H4 (cell line): ENCODE measurements at regions not wholly inside any gene's neighbourhood (a gene's known extent, or its start where the extent isn't known, plus 50 kb on each side); places are given as distances from the start of the nearest gene placed in this dataset.
A peak's percentile ranks its signal among the peaks of the same experiment; 100 is the strongest.
"Not testable (repeated sequence)": the region's sequence is repeated elsewhere in the genome, so short reads cannot be mapped to it uniquely, and the experiment has no call there.

Experiments
- DNase-seq: peaks from one replicate; pipeline ENCODE4 v3.0.0-alpha.2; 2015; ENCODE audit warnings: low spot score

GRCh38 chr6:130557481-130558112 is 191.8 kb downstream of the TMEM200A start:
- DNase-seq, result no peak

GRCh38 chr6:130558131-130558530 is 192.3 kb downstream of the TMEM200A start:
- no peak for DNase-seq

GRCh38 chr6:130559166-130559565 is 193.3 kb downstream of the TMEM200A start:
- no peak for DNase-seq

- no peak for DNase-seq
These were observed 194.4 kb downstream of the TMEM200A start for GRCh38 chr6:130560231-130560630.

GRCh38 chr6:130561159-130561558 is 195.3 kb downstream of the TMEM200A start:
- not testable (repeated sequence) for DNase-seq

- DNase-seq, result no peak
These were observed 199.9 kb downstream of the TMEM200A start for GRCh38 chr6:130565696-130566095.

- no peak for DNase-seq
These were observed 208.3 kb downstream of the TMEM200A start for GRCh38 chr6:130574146-130574545.

GRCh38 chr6:130575557-130575956 is 209.7 kb downstream of the TMEM200A start:
- no peak for DNase-seq

- no peak for DNase-seq
These were observed 210.2 kb downstream of the TMEM200A start for GRCh38 chr6:130575971-130576370.

- no peak for DNase-seq
These were observed 211.5 kb downstream of the TMEM200A start for GRCh38 chr6:130577178-130577919.

- DNase-seq, result no peak
These were observed 212.9 kb downstream of the TMEM200A start for GRCh38 chr6:130578713-130579112.

GRCh38 chr6:130583268-130583667 is 217.5 kb downstream of the TMEM200A start:
- no peak for DNase-seq

- no peak for DNase-seq
These were observed 219.8 kb downstream of the TMEM200A start for GRCh38 chr6:130585587-130585986.

- peak; percentile 5 for DNase-seq
These were observed 222.1 kb downstream of the TMEM200A start for GRCh38 chr6:130587778-130588520.

GRCh38 chr6:130593200-130593599 is 227.4 kb downstream of the TMEM200A start:
- no peak for DNase-seq

GRCh38 chr6:130593948-130594347 is 228.1 kb downstream of the TMEM200A start:
- no peak for DNase-seq

- no peak for DNase-seq
These were observed 228.9 kb upstream of the SMLR1 start for GRCh38 chr6:130598021-130598989.

GRCh38 chr6:130600880-130601341 is 226.3 kb upstream of the SMLR1 start:
- DNase-seq, result no peak

GRCh38 chr6:130602151-130602770 is 224.9 kb upstream of the SMLR1 start:
- peak; percentile 31 for DNase-seq

- DNase-seq, result no peak
These were observed 223.8 kb upstream of the SMLR1 start for GRCh38 chr6:130603391-130603790.

GRCh38 chr6:130604841-130605399 is 222.3 kb upstream of the SMLR1 start:
- no peak for DNase-seq
